ENCODE measurements at regions not wholly inside any gene's neighbourhood (a gene's known extent, or its start where the extent isn't known, plus 50 kb on each side); places are given as distances from the start of the nearest gene placed in this dataset.

- Histone ChIP-seq H3K36me3 (no peaks in the 10 kb centered on the region), H3K4me1 (no peaks in the 10 kb centered on the region), H3K4me3 (no peak overlapping the region), H3K27ac (no peak overlapping the region), H3K27me3 (peaks cover 0 to 17% of the 10 kb centered on the region in 2 donors), H3K9me3 (no peaks in the 10 kb centered on the region)
- TF ChIP-seq POLR2A (IDR thresholded peaks at IDR 0.05) (no peak), CTCF (IDR thresholded peaks at IDR 0.05) (no peak)
- intact Hi-C loops (cut with DNase I; ENCODE audit: low total_unique reads) = no loop called here
- peak in 1 of 2 donors; percentile 4 for DNase-seq
These were observed 63.9 kb upstream of the GALNT9 start for GRCh38 chr12:132393245-132393795.

DNA sequence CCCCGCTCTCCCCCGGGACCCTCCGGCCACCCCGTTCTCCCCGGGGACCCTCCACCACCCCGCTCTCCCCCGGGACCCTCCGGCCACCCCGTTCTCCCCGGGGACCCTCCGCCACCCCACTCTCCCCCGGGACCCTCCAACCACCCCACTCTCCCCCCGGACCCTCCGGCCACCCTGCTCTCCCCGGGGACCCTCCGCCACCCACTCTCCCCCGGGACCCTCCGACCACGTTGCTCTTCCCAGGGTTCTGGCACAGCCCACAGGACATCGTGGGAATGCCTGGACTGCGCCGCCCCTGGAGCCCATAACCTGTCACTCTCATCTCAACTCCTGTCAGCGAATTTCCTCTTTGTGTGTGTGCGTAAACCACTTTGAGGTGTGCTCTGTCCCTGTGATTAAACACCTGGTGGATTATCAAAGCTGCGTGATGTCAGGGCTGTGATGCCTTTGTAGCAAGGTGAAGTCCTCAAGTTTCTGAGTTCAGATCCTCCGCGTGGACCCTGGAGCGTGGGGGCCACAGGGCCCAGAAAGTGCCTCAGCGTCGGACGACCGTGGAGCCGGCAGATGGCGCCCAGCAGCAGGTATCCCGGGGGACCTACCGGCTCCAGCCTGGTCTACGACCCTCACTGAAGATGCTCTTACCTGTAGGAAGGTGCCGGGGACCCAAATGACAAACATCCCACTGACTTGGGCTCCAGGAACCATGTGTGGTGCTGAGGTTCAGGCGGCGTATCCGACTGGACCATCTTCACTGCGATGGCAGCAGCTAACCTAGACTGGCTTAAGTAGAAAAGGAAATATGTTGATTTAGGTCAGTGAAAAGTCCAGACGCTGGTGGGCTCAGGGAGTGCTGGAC, 63.2 kb upstream of the GALNT9 start:
- H3K9me3 ChIP-seq = no peaks in the 10 kb centered on the region
- intact Hi-C loops (cut with DNase I; ENCODE audit: low total_unique reads) = no loop called here
- no peak overlapping the region for H3K27ac ChIP-seq

DNA sequence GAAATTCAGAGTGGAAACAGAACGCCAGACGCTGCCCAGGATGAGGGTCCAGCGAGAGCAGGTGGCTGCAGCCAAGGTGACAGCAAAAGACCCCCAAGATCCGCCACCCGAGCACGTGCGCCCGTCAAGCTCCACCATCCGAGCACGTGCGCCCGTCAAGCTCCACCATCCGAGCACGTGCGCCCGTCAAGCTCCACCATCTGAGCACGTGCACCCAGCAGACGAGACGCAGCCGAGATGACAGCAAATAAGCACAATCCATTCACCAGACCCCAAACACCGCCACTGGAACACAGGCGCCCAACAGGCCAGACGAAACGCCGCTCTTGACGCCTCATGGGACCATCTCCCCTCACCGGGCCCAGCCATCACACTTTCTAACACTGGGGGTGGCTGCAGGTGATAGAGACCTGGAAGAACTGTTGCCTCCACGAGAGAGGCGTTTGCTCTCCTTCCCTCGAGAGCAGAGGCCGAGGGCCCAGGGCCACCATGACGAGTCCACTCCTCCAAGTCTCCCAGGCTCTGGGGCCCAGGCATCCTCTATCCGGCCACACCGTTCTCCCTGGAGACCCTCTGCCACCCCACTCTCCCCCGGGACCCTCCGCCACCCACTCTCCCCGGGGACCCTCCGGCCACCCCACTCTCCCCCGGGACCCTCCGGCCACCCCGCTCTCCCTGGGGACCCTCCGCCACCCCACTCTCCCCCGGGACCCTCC, 62.1 kb upstream of the GALNT9 start:
- Histone ChIP-seq H3K4me3 (no peak overlapping the region), H3K27me3 (peaks cover 0 to 8% of the 10 kb centered on the region in 2 donors), H3K4me1 (no peaks in the 10 kb centered on the region), H3K36me3 (no peaks in the 10 kb centered on the region), H3K27ac (no peak overlapping the region), H3K9me3 (no peaks in the 10 kb centered on the region)
- intact Hi-C loops (cut with DNase I; ENCODE audit: low total_unique reads) = no loop called here
- TF ChIP-seq CTCF (IDR thresholded peaks at IDR 0.05) (no peak), POLR2A (IDR thresholded peaks at IDR 0.05) (no peak)
- DNase-seq = no peak

More for the DNA sequence above, 63.2 kb upstream of the GALNT9 start:
- H3K36me3 ChIP-seq = no peaks in the 10 kb centered on the region
- DNase-seq = no peak
- TF ChIP-seq POLR2A (IDR thresholded peaks at IDR 0.05) (no peak), CTCF (IDR thresholded peaks at IDR 0.05) (no peak)
- no peaks in the 10 kb centered on the region for H3K4me1 ChIP-seq
- peaks cover 0 to 10% of the 10 kb centered on the region in 2 donors for H3K27me3 ChIP-seq
- H3K4me3 ChIP-seq = no peak overlapping the region

DNA sequence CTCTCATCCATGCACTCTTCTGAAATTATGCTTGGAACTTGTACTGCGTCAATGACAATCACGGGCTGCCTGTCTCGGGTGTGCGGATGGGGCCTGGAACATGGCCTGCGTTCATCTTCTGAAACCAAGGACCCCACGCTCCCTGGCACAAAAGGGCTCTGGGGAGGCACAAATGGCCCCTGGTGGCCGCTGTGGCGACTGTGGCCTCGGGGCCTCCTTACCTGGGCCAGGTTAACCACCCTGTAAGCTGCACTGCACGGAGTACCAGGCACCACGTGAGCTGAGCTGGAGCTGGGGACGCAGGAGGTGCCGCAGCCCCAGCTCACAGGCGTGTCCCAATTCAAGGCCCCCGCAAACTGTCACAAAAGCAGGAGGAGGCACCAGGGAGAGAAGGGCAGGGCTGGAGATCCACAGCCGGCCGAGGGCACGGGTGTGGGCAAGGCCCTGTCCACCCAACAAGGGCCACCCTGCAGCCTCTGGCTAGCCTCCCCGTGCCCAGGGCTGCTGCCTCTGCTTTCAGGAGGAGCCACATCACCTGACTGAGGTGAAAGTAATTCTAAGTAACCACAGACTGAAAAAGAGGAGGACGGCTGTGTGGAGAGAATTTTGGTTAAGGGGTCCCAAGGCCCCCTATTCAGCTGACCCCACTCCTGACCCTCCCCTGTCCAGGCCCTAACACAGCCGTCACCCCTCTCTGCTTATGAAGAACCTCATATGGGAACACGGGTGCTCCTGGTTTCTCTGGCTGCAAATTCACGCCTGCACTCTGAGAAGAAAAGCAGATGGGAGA, 61.1 kb upstream of the GALNT9 start:
- no peak for DNase-seq
- Histone ChIP-seq H3K9me3 (no peaks in the 10 kb centered on the region), H3K27ac (no peak overlapping the region), H3K27me3 (peaks cover 0 to 11% of the 10 kb centered on the region in 2 donors), H3K36me3 (no peaks in the 10 kb centered on the region), H3K4me1 (peaks cover 0 to 5% of the 10 kb centered on the region in 2 donors), H3K4me3 (no peak overlapping the region)
- TF ChIP-seq CTCF (IDR thresholded peaks at IDR 0.05) = no peak
- no peak for TF ChIP-seq POLR2A (IDR thresholded peaks at IDR 0.05)
- intact Hi-C loops (cut with DNase I; ENCODE audit: low total_unique reads) = no loop called here

Measured in uterus (tissue), 3 donors.